ENCODE measurements at regions not wholly inside any gene's neighbourhood (a gene's known extent, or its start where the extent isn't known, plus 50 kb on each side); places are given as distances from the start of the nearest gene placed in this dataset.

DNA sequence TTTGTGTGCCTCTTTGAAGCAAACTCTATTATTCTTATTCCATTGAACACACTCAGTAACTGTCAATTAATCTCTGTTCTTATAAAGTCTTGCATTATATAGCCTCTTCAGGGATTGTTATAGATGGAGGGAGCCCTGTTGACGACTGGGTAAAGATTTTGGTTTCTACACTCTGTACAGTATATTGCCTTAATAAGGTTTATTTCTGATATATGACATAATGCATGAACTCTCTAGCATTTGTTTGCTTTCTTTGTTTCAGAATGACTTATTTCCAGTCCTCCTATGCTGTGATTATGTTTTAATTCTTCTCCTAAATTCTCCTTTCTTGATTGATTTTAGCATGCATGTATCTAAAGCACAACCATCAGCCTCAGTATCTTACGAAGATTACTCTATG is 494.9 kb downstream of the DIPK2A start:
- no peak overlapping the region for H2AFZ ChIP-seq (ENCODE audit: low read length)
- H3K9me3 ChIP-seq (ENCODE audit: low read depth, low read length): no peaks in the 10 kb centered on the region
- no peaks in the 10 kb centered on the region for H3K4me1 ChIP-seq (ENCODE audit: insufficient read depth, low read length)
- no peaks in the 10 kb centered on the region for H3K36me3 ChIP-seq (ENCODE audit: insufficient read depth, low read length)
- H4K20me1 ChIP-seq (ENCODE audit: insufficient read depth, low read length): no peaks in the 10 kb centered on the region
- H3K4me2 ChIP-seq (ENCODE audit: insufficient read depth, low read length): no peak overlapping the region
- DNase-seq (ENCODE audit: insufficient read length, low spot score, missing footprints): no peak
- TF ChIP-seq, protein P1, sequence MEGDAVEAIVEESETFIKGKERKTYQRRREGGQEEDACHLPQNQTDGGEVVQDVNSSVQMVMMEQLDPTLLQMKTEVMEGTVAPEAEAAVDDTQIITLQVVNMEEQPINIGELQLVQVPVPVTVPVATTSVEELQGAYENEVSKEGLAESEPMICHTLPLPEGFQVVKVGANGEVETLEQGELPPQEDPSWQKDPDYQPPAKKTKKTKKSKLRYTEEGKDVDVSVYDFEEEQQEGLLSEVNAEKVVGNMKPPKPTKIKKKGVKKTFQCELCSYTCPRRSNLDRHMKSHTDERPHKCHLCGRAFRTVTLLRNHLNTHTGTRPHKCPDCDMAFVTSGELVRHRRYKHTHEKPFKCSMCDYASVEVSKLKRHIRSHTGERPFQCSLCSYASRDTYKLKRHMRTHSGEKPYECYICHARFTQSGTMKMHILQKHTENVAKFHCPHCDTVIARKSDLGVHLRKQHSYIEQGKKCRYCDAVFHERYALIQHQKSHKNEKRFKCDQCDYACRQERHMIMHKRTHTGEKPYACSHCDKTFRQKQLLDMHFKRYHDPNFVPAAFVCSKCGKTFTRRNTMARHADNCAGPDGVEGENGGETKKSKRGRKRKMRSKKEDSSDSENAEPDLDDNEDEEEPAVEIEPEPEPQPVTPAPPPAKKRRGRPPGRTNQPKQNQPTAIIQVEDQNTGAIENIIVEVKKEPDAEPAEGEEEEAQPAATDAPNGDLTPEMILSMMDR (IDR thresholded peaks at IDR 0.05; ENCODE audit: extremely low read depth, low read depth, low read length): no peak
- no peaks in the 10 kb centered on the region for H3K27me3 ChIP-seq (ENCODE audit: insufficient read depth, low read length)
- H3K79me2 ChIP-seq (ENCODE audit: insufficient read depth, low read length): no peaks in the 10 kb centered on the region
- H3K4me3 ChIP-seq (ENCODE audit: insufficient read depth, low read length): no peak overlapping the region
- no peak overlapping the region for H3K27ac ChIP-seq (ENCODE audit: low read depth, low read length)

DNA sequence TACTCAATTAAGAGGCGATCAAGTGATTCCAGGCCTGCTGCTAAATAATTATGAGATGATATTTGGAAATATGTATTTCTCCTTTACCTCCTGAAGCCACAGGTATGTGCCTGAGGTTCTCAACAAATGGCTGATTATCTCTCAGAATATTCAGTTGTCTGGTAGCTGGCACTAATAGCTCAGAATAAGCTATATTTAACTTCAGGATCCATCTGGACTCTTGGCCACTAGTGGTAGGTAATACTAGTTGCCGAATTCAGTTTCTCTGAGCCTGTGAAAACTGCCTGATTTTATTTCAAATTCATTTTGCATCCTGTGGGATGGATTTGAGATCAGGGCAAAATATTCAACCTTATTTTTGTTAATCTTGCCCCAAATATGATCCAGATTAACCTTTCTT is 499.0 kb downstream of the DIPK2A start:
- no peak overlapping the region for H3K4me2 ChIP-seq (ENCODE audit: insufficient read depth, low read length)
- no peaks in the 10 kb centered on the region for H3K79me2 ChIP-seq (ENCODE audit: insufficient read depth, low read length)
- no peaks in the 10 kb centered on the region for H3K36me3 ChIP-seq (ENCODE audit: insufficient read depth, low read length)
- H4K20me1 ChIP-seq (ENCODE audit: insufficient read depth, low read length): no peaks in the 10 kb centered on the region
- TF ChIP-seq, protein P1 (IDR thresholded peaks at IDR 0.05; ENCODE audit: extremely low read depth, low read depth, low read length): no peak
- H2AFZ ChIP-seq (ENCODE audit: low read length): no peak overlapping the region
- no peak overlapping the region for H3K27ac ChIP-seq (ENCODE audit: low read depth, low read length)
- no peaks in the 10 kb centered on the region for H3K4me1 ChIP-seq (ENCODE audit: insufficient read depth, low read length)
- no peak for DNase-seq (ENCODE audit: insufficient read length, low spot score, missing footprints)
- no peak overlapping the region for H3K4me3 ChIP-seq (ENCODE audit: insufficient read depth, low read length)
- H3K27me3 ChIP-seq (ENCODE audit: insufficient read depth, low read length): no peaks in the 10 kb centered on the region
- H3K9me3 ChIP-seq (ENCODE audit: low read depth, low read length): no peaks in the 10 kb centered on the region

DNA sequence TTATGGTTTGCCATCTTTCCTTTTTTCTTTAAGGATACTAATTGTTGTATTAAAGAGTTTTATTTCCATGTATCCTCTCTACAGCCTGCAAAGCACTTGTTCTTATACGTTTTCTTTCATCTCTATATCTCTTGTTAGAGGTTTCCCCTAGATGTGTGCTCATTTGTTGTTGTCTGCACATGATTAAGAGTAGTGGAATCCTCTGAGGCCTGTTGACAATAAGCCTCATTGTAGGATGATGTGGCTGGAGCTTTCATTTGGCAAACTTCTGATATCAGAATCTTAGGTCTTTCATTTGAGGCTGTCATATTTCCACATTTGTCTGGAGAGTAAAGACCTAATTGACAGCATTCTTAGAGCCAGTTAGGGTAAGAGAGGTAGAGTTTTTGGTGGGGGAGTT is 506.0 kb downstream of the DIPK2A start:
- no peaks in the 10 kb centered on the region for H3K27me3 ChIP-seq (ENCODE audit: insufficient read depth, low read length)
- no peak for DNase-seq (ENCODE audit: insufficient read length, low spot score, missing footprints)
- no peak overlapping the region for H3K27ac ChIP-seq (ENCODE audit: low read depth, low read length)
- no peaks in the 10 kb centered on the region for H4K20me1 ChIP-seq (ENCODE audit: insufficient read depth, low read length)
- H3K4me3 ChIP-seq (ENCODE audit: insufficient read depth, low read length): no peak overlapping the region
- TF ChIP-seq, protein P1 (IDR thresholded peaks at IDR 0.05; ENCODE audit: extremely low read depth, low read depth, low read length): no peak
- no peak overlapping the region for H2AFZ ChIP-seq (ENCODE audit: low read length)
- H3K4me1 ChIP-seq (ENCODE audit: insufficient read depth, low read length): no peaks in the 10 kb centered on the region
- no peak overlapping the region for H3K4me2 ChIP-seq (ENCODE audit: insufficient read depth, low read length)
- H3K79me2 ChIP-seq (ENCODE audit: insufficient read depth, low read length): no peaks in the 10 kb centered on the region
- H3K36me3 ChIP-seq (ENCODE audit: insufficient read depth, low read length): no peaks in the 10 kb centered on the region
- no peaks in the 10 kb centered on the region for H3K9me3 ChIP-seq (ENCODE audit: low read depth, low read length)

DNA sequence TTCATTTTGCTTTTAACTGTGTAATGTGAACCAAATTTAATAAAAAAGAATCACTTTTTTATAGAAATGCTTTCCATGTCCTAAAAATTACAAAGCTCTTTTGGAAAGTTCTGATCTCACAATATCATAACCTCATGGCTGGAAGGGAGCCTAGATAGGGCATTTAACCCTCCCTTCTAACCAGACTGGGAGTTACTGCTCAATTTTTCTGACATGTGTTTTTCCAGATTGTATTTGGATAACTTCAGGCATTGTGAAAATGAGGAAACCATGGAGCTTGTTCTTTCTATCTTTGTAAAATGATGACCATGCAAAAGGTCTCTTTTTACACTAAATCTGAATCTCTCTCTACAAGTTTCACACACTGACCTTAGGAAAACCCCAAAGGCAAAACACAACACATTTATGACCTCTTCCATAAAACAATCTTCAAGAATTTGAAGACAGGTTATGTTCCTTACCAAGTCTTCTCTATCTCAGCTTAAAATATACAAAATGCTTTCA is 508.8 kb downstream of the DIPK2A start:
- Histone ChIP-seq H3K4me3 (ENCODE audit: insufficient read depth, low read length) (no peak overlapping the region), H2AFZ (ENCODE audit: low read length) (no peak overlapping the region), H3K79me2 (ENCODE audit: insufficient read depth, low read length) (no peaks in the 10 kb centered on the region), H3K27ac (ENCODE audit: low read depth, low read length) (no peak overlapping the region), H3K27me3 (ENCODE audit: insufficient read depth, low read length) (no peaks in the 10 kb centered on the region), H3K36me3 (ENCODE audit: insufficient read depth, low read length) (no peaks in the 10 kb centered on the region), H4K20me1 (ENCODE audit: insufficient read depth, low read length) (no peaks in the 10 kb centered on the region), H3K9me3 (ENCODE audit: low read depth, low read length) (no peaks in the 10 kb centered on the region), H3K4me1 (ENCODE audit: insufficient read depth, low read length) (no peaks in the 10 kb centered on the region), H3K4me2 (ENCODE audit: insufficient read depth, low read length) (no peak overlapping the region)
- TF ChIP-seq, protein P1 (IDR thresholded peaks at IDR 0.05; ENCODE audit: extremely low read depth, low read depth, low read length): no peak
- no peak for DNase-seq (ENCODE audit: insufficient read length, low spot score, missing footprints)

Measured in osteoblast (primary cell).